Lower leg skin (tissue), 3 donors: ENCODE measurements at regions not wholly inside any gene's neighbourhood (a gene's known extent, or its start where the extent isn't known, plus 50 kb on each side); places are given as distances from the start of the nearest gene placed in this dataset.

Experiments
- POLR2A ChIP-seq, 2 donors: fragments of 450-650 bp; IDR thresholded peaks; one replicate each; pipeline ENCODE4 v1.6.1; 2016 to 2017; ENCODE audit warnings: antibody characterized with exemption in 2 of 2, mild to moderate bottlenecking in 1 of 2, moderate library complexity in 1 of 2
- TF ChIP-seq, protein P1 (sequence below), 3 donors: fragments of 450-650 bp; IDR thresholded peaks; one replicate each; pipeline ENCODE4 v1.5.1; 2016; ENCODE audit warnings: antibody characterized with exemption in 3 of 3, mild to moderate bottlenecking in 3 of 3, moderate library complexity in 2 of 3

DNA sequence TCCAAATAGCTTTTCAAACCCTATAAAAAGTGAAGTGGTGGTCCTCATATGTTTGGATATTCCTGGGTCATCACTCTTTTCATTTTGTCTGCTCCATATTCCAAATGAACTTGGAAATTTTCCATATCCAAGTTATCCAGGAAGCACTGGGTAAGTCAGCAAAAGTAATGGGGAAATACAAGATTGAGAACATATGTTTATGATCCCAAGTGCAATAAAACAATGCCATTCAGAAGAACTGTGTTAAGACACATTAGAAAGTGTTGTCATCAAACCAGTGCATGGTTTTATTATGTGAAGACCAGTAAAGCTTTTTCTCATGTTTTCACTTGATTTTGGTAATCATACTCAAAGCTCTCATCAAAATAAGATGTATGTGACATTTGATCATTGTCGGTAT, 363.4 kb downstream of the RPRM start:
- TF ChIP-seq, protein P1, sequence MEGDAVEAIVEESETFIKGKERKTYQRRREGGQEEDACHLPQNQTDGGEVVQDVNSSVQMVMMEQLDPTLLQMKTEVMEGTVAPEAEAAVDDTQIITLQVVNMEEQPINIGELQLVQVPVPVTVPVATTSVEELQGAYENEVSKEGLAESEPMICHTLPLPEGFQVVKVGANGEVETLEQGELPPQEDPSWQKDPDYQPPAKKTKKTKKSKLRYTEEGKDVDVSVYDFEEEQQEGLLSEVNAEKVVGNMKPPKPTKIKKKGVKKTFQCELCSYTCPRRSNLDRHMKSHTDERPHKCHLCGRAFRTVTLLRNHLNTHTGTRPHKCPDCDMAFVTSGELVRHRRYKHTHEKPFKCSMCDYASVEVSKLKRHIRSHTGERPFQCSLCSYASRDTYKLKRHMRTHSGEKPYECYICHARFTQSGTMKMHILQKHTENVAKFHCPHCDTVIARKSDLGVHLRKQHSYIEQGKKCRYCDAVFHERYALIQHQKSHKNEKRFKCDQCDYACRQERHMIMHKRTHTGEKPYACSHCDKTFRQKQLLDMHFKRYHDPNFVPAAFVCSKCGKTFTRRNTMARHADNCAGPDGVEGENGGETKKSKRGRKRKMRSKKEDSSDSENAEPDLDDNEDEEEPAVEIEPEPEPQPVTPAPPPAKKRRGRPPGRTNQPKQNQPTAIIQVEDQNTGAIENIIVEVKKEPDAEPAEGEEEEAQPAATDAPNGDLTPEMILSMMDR (IDR thresholded peaks at IDR 0.05): no peak
- no peak for TF ChIP-seq POLR2A (IDR thresholded peaks at IDR 0.05)
